ENCODE measurements at regions not wholly inside any gene's neighbourhood (a gene's known extent, or its start where the extent isn't known, plus 50 kb on each side); places are given as distances from the start of the nearest gene placed in this dataset.

GRCh38 chr2:238585836-238586821 is 159.4 kb downstream of the ASB1 start:
- no peak for TF ChIP-seq POLR2A (IDR thresholded peaks at IDR 0.05)
- TF ChIP-seq, protein P1, sequence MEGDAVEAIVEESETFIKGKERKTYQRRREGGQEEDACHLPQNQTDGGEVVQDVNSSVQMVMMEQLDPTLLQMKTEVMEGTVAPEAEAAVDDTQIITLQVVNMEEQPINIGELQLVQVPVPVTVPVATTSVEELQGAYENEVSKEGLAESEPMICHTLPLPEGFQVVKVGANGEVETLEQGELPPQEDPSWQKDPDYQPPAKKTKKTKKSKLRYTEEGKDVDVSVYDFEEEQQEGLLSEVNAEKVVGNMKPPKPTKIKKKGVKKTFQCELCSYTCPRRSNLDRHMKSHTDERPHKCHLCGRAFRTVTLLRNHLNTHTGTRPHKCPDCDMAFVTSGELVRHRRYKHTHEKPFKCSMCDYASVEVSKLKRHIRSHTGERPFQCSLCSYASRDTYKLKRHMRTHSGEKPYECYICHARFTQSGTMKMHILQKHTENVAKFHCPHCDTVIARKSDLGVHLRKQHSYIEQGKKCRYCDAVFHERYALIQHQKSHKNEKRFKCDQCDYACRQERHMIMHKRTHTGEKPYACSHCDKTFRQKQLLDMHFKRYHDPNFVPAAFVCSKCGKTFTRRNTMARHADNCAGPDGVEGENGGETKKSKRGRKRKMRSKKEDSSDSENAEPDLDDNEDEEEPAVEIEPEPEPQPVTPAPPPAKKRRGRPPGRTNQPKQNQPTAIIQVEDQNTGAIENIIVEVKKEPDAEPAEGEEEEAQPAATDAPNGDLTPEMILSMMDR (IDR thresholded peaks at IDR 0.05) = no peak
